ENCODE measurements at regions not wholly inside any gene's neighbourhood (a gene's known extent, or its start where the extent isn't known, plus 50 kb on each side); places are given as distances from the start of the nearest gene placed in this dataset.

DNA sequence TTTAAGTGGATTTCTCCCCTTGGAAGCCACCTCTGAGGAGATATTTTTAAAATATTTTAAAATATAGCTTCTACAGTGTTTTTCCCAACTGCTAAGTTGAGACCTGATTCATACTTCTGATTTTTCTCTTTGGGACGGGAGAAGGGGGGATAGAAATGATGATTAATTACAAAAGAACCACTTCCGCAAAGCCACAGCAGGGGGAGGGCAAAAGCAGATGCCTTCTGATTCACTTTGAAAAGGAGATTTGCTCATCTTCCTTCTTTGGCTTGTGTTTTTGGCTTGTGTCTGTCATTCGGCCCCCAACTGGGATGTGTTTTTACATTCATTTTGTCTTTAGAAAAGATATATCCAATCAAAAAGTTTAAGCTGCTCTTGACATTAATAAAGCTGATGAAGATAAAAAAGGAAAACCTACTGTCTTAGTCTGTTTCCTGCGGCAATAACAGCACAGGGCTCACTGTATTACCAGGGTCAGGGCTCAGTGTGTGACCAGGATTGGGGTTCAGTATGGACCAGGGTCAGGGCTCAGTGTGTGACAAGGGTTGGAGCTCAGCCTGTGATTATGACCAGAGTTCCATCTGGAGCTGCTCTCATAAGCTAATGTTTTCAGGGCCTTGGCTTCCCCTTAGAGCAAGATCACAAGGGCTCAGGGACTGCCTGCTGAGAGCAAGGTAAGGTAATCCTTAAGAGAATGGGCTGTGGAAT is 223.2 kb downstream of the MTHFS start (continued):
- TF ChIP-seq SCRT2 (tag by site-specific recombination; IDR thresholded peaks at IDR 0.05) (no peak), ZXDB (tag by site-specific recombination; IDR thresholded peaks at IDR 0.05) (no peak), ZNF654 (tag by site-specific recombination; IDR thresholded peaks at IDR 0.05; ENCODE audit: low read depth) (no peak), ZNF366 (tag by site-specific recombination; conservative IDR thresholded peaks at IDR 0.05) (no peak)
- TF ChIP-seq, protein P1, sequence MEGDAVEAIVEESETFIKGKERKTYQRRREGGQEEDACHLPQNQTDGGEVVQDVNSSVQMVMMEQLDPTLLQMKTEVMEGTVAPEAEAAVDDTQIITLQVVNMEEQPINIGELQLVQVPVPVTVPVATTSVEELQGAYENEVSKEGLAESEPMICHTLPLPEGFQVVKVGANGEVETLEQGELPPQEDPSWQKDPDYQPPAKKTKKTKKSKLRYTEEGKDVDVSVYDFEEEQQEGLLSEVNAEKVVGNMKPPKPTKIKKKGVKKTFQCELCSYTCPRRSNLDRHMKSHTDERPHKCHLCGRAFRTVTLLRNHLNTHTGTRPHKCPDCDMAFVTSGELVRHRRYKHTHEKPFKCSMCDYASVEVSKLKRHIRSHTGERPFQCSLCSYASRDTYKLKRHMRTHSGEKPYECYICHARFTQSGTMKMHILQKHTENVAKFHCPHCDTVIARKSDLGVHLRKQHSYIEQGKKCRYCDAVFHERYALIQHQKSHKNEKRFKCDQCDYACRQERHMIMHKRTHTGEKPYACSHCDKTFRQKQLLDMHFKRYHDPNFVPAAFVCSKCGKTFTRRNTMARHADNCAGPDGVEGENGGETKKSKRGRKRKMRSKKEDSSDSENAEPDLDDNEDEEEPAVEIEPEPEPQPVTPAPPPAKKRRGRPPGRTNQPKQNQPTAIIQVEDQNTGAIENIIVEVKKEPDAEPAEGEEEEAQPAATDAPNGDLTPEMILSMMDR (tag by site-specific recombination; IDR thresholded peaks at IDR 0.05) = no peak

DNA sequence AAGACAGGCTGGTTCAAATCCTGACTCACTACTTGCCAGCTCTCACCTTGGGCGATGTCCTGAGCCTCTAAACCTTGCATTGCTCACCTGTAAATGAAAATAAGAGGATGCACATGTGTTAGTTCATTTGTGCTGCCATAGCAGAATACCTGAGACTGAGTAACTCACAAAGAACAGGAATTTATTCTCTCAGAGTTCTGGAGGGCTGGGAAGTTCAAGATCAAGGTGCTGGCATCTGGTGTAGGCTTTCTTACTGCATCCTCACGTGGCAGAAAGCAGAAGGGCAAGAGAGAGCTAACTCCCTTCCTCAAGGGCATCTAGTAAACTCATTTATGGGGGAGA is 222.7 kb downstream of the MTHFS start:
- Histone ChIP-seq H3K36me3 (ENCODE audit: control insufficient read depth in 2 of 2, insufficient read depth in 1 of 2, low read length in 2 of 2) (no peaks in the 10 kb centered on the region), H3K27ac (ENCODE audit: extremely low read depth, low read depth, low read length) (no peak overlapping the region), H3K4me3 (ENCODE audit: low read depth, low read length) (no peak overlapping the region), H3K4me1 (ENCODE audit: control insufficient read depth, insufficient read depth, low read length) (no peaks in the 10 kb centered on the region), H3K9me3 (ENCODE audit: control insufficient read depth, insufficient read depth, low read depth, low read length) (no peaks in the 10 kb centered on the region)
- ChIA-PET POLR2A (no interaction called here), CTCF (interaction anchor here (0.7 to 1.1 kb wide), 2 partner anchors 12 to 179 kb away, joined by 3 read pairs; no protein-coding TSS in a partner anchor)
- no peak for TF ChIP-seq ZNF629 (tag by site-specific recombination; IDR thresholded peaks at IDR 0.05)
- TF ChIP-seq, protein P2, sequence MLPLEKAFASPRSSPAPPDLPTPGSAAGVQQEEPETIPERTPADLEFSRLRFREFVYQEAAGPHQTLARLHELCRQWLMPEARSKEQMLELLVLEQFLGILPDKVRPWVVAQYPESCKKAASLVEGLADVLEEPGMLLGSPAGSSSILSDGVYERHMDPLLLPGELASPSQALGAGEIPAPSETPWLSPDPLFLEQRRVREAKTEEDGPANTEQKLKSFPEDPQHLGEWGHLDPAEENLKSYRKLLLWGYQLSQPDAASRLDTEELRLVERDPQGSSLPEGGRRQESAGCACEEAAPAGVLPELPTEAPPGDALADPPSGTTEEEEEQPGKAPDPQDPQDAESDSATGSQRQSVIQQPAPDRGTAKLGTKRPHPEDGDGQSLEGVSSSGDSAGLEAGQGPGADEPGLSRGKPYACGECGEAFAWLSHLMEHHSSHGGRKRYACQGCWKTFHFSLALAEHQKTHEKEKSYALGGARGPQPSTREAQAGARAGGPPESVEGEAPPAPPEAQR (tag by site-specific recombination; IDR thresholded peaks at IDR 0.05) = no peak
- no peak for TF ChIP-seq ZNF221 (tag by site-specific recombination; IDR thresholded peaks at IDR 0.05; ENCODE audit: borderline replicate concordance)
- TF ChIP-seq ZNF19 (tag by site-specific recombination; IDR thresholded peaks at IDR 0.05; ENCODE audit: low read depth) = no peak
- TF ChIP-seq ZNF132 (tag by site-specific recombination; IDR thresholded peaks at IDR 0.05; ENCODE audit: borderline replicate concordance) = no peak
- TF ChIP-seq ZNF211 (tag by site-specific recombination; IDR thresholded peaks at IDR 0.05; ENCODE audit: low read depth) = no peak

DNA sequence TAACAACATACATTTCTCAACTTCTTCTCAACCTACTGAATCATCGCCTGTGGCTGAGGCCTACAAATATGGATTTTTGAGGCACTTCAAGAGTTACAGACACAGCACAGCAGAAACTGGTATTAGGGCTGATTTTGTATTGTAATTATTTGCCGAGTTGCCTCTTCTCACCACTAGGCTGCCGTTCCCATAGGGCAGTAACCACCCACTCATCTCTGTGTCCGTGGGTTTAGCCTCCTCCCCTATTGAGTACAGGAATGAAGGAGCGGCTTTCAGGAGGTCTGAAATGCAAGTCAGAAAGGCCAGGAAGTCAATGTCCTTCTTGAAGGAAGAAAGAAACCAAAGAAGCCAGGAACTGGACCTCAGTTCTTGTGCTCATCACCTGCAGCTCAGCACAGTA is 220.8 kb downstream of the MTHFS start:
- no peaks in the 10 kb centered on the region for H3K9me3 ChIP-seq (ENCODE audit: control insufficient read depth, insufficient read depth, low read depth, low read length)
- no peaks in the 10 kb centered on the region for H3K4me1 ChIP-seq (ENCODE audit: control insufficient read depth, insufficient read depth, low read length)
- H3K36me3 ChIP-seq (ENCODE audit: control insufficient read depth in 2 of 2, insufficient read depth in 1 of 2, low read length in 2 of 2) = no peaks in the 10 kb centered on the region
- no peak overlapping the region for H3K27ac ChIP-seq (ENCODE audit: extremely low read depth, low read depth, low read length)
- CTCF ChIA-PET = interaction anchor here (1.3 kb wide), 1 partner anchor 79 kb away, joined by 5 read pairs; no protein-coding TSS in a partner anchor
- H3K4me3 ChIP-seq (ENCODE audit: low read depth, low read length) = no peak overlapping the region
- TF ChIP-seq, protein P3, sequence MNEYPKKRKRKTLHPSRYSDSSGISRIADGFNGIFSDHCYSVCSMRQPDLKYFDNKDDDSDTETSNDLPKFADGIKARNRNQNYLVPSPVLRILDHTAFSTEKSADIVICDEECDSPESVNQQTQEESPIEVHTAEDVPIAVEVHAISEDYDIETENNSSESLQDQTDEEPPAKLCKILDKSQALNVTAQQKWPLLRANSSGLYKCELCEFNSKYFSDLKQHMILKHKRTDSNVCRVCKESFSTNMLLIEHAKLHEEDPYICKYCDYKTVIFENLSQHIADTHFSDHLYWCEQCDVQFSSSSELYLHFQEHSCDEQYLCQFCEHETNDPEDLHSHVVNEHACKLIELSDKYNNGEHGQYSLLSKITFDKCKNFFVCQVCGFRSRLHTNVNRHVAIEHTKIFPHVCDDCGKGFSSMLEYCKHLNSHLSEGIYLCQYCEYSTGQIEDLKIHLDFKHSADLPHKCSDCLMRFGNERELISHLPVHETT (tag by site-specific recombination; IDR thresholded peaks at IDR 0.05) = no peak
- TF ChIP-seq GLI4 (tag by site-specific recombination; IDR thresholded peaks at IDR 0.05) (no peak), ZNF335 (tag by site-specific recombination; conservative IDR thresholded peaks at IDR 0.05) (no peak), ZNF391 (tag by site-specific recombination; IDR thresholded peaks at IDR 0.05; ENCODE audit: borderline replicate concordance, low read depth) (no peak), KLF16 (tag by site-specific recombination; IDR thresholded peaks at IDR 0.05) (no peak), ZBTB48 (tag by site-specific recombination; IDR thresholded peaks at IDR 0.05) (no peak), MYNN (tag by site-specific recombination; IDR thresholded peaks at IDR 0.05; ENCODE audit: borderline replicate concordance) (no peak), ZBTB20 (tag by site-specific recombination; IDR thresholded peaks at IDR 0.05) (no peak), ZNF175 (tag by site-specific recombination; IDR thresholded peaks at IDR 0.05) (no peak), ZNF23 (tag by site-specific recombination; IDR thresholded peaks at IDR 0.05; ENCODE audit: borderline replicate concordance) (no peak), GLIS1 (tag by site-specific recombination; IDR thresholded peaks at IDR 0.05) (no peak)
- TF ChIP-seq, protein P4, sequence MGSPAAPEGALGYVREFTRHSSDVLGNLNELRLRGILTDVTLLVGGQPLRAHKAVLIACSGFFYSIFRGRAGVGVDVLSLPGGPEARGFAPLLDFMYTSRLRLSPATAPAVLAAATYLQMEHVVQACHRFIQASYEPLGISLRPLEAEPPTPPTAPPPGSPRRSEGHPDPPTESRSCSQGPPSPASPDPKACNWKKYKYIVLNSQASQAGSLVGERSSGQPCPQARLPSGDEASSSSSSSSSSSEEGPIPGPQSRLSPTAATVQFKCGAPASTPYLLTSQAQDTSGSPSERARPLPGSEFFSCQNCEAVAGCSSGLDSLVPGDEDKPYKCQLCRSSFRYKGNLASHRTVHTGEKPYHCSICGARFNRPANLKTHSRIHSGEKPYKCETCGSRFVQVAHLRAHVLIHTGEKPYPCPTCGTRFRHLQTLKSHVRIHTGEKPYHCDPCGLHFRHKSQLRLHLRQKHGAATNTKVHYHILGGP (tag by site-specific recombination; IDR thresholded peaks at IDR 0.05) = no peak
- TF ChIP-seq, protein P5, sequence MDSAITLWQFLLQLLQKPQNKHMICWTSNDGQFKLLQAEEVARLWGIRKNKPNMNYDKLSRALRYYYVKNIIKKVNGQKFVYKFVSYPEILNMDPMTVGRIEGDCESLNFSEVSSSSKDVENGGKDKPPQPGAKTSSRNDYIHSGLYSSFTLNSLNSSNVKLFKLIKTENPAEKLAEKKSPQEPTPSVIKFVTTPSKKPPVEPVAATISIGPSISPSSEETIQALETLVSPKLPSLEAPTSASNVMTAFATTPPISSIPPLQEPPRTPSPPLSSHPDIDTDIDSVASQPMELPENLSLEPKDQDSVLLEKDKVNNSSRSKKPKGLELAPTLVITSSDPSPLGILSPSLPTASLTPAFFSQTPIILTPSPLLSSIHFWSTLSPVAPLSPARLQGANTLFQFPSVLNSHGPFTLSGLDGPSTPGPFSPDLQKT (IDR thresholded peaks at IDR 0.05; ENCODE audit: borderline replicate concordance, low read depth, low read length) = no peak
- TF ChIP-seq, protein P6, sequence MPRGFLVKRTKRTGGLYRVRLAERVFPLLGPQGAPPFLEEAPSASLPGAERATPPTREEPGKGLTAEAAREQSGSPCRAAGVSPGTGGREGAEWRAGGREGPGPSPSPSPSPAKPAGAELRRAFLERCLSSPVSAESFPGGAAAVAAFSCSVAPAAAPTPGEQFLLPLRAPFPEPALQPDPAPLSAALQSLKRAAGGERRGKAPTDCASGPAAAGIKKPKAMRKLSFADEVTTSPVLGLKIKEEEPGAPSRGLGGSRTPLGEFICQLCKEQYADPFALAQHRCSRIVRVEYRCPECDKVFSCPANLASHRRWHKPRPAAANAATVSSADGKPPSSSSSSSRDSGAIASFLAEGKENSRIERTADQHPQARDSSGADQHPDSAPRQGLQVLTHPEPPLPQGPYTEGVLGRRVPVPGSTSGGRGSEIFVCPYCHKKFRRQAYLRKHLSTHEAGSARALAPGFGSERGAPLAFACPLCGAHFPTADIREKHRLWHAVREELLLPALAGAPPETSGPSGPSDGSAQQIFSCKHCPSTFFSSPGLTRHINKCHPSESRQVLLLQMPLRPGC (tag by site-specific recombination; IDR thresholded peaks at IDR 0.05) = no peak
- POLR2A ChIA-PET = no interaction called here
